Left cardiac atrium (tissue), 4 donors: ENCODE measurements at regions not wholly inside any gene's neighbourhood (a gene's known extent, or its start where the extent isn't known, plus 50 kb on each side); places are given as distances from the start of the nearest gene placed in this dataset.
A peak's percentile ranks its signal among the peaks of the same experiment; 100 is the strongest.
"Not testable (repeated sequence)": the region's sequence is repeated elsewhere in the genome, so short reads cannot be mapped to it uniquely, and the experiment has no call there.

Source experiments
- ATAC-seq, 2 donors: fragments of 200-7000 bp; cut with Tn5 transposase; one replicate each; pipeline ENCODE4 v1.9.1; 2020; ENCODE audit warnings: mild to moderate bottlenecking in 2 of 2, moderate library complexity in 2 of 2
- DNase-seq: peaks from one replicate; pipeline ENCODE4 v3.0.0-alpha.2; 2020
- intact Hi-C, 2 donors: fragments of 100-400 bp; cut with DNase I; formaldehyde crosslinking; loops; one replicate each; pipeline versions ENCODE4 v1.14.1 to v1.15.1; 2022 to 2023
- donor health status: DM: no; HTN: yes; CAD: no.
- donor health status: DM: no; HTN: yes; CAD: no; lungs with severe emphysema.
- donor health status: DM: yes; HTN: yes; CAD: no.
- donor health status: Dilated cardiomyopathy.

- no peak for ATAC-seq
- intact Hi-C loops, result no loop called here
Measured at GRCh38 chr11:109654091-109654490, 232.1 kb downstream of the C11orf87 start.

DNA sequence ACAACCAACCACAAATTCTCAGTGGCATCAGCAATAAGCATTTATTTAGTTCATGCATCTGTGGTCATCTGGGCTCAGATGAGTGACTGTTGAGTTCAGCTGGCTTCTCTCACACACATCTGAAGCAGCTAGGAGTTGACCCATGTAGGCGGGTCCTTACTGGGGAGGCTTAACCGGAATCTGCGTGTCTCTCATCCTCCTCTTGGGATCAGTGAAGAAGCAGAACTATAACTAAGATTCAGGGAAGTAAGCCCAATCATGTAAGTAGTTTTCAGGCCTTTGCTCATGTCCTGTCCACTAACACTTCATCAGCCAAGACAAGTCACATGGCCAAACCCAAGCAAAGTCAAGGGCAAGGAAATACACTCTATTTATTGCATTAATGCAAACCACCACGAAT, 236.2 kb downstream of the C11orf87 start:
- ATAC-seq (peak in 1 of 2 donors; percentile 22), DNase-seq (no peak)
- intact Hi-C loops, result no loop called here

More at GRCh38 chr11:109654091-109654490, 232.1 kb downstream of the C11orf87 start:
- DNase-seq, result no peak

DNA sequence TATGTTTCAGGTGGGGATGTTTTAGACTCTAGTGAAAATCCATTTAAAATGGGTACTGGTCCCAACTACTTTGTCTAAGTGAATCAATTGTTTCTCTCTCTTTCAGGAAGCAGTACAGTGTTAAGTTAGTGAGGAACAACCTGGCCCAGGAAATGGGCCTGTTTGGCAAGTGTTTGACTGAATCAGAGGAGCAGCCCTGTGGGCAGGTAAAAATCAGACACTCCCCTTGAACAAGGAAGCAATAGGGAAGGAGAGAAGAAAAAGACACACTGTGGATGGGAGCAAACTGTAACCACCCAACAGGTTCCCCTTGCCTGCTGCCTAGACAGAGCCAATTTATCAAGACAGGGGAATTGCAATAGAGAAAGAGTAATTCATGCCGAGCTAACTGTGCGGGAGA, 245.7 kb downstream of the C11orf87 start:
- intact Hi-C loops, result no loop called here
- DNase-seq, result no peak
- ATAC-seq, result no peak

DNA sequence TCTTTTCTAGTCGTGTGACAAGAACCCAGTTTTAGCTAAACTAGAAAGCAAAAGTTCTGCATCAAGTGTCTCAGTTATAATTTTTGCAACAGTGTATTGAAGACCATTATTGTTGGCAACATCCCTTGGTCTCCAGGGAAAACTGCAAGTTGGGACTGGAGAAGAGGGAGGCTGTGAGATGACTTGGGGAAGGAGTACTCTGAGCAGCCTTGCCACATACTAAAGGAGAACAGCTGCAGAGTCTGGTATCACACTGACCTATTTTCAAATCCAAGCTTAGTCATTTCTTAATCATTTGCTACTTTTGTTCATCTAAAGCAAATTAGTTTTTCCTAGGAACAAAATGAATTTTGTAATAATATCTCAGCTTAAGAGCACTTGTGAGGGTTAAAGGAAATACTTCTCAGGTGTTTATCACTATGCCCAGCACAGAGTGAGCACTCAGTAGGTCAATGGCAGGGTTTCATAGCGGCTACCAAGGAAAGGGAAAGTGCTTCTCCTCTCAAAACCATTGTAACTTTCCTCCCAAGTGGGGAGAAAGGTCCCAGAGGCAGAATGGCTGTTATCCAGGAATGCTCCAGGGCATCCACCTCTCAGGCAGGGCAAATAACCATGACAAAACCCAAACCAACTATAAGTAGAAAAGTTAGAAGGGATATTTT, 247.1 kb downstream of the C11orf87 start:
- intact Hi-C loops, result no loop called here
- DNase-seq, result no peak
- ATAC-seq, result peak; percentile 61 to 97

GRCh38 chr11:109677231-109677630, 255.2 kb downstream of the C11orf87 start:
- intact Hi-C loops, result no loop called here
- no peak for DNase-seq
- ATAC-seq, result no peak

GRCh38 chr11:109677876-109678275, 255.9 kb downstream of the C11orf87 start:
- intact Hi-C loops, result no loop called here
- ATAC-seq (no peak), DNase-seq (no peak)

GRCh38 chr11:109680127-109680526, 258.1 kb downstream of the C11orf87 start:
- DNase-seq (no peak), ATAC-seq (peak in 1 of 2 donors; percentile 49)
- intact Hi-C loops, result no loop called here

DNA sequence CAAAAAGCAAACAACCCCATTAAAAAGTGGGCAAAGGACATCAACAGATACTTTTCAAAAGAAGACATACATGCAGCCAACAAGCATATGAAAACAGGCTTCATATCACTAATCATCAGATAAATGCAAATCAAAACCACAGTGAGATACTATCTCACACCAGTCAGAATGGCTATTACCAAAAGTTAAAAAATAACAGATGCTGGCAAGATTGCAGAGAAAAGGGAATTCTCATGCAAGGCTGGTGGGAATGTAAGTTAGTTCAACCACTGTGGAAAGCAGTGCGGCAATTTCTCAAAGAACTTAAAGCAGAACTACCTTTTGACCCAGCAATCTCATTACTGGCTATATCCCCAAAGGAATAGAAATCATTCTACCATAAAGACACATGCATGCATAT, 260.8 kb downstream of the C11orf87 start:
- intact Hi-C loops, ATAC-seq, DNase-seq: not testable (repeated sequence)

- intact Hi-C loops, result loop anchor here in 1 of 2 donors (10.0 kb wide), 1 partner anchor 991 kb away; no protein-coding TSS in a partner anchor
- no peak for DNase-seq
- ATAC-seq, result peak in 1 of 2 donors; percentile 22
Measured at GRCh38 chr11:109695696-109696095, 273.7 kb downstream of the C11orf87 start.

- intact Hi-C loops, result loop anchor here in 1 of 2 donors (10.0 kb wide), 1 partner anchor 992 kb away; no protein-coding TSS in a partner anchor
- ATAC-seq (peak in 1 of 2 donors; percentile 30), DNase-seq (no peak)
Measured at GRCh38 chr11:109696191-109696897, 274.4 kb downstream of the C11orf87 start.

DNA sequence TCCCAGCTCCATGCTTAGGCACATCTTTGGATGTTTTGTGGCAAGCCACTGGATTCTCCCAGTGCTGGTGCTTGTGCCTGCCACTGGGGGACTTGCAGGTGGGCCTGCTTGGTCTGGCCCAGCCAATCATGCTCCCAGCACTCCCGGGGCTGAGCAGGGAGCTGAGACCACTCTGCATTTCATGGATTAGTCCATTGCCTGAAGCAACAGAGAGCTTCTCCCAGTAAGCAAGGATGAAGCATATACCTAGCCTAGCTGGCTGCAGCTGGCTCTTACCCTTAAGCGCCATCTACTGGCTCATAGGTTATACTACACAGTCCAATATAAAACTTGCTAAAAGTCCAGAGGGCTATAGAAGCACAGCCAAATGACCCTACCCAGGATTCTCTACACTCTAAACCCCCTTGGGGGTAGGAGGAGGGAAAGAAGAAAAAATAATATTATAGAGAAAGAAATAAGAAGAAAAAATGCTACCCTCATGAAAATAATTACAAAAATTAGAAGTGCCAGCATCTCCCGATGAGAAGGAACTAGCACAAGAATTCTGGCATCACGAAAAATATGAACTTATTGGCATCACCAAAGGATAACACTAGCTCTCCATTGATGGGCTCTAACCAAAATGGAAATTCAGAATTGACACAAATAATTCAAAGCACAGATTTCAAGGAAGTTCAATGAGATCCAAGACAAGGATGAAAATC, 275.3 kb downstream of the C11orf87 start:
- ATAC-seq (peak; percentile 27 to 51), DNase-seq (no peak)
- intact Hi-C loops, result loop anchor here in 1 of 2 donors (10.0 kb wide), 1 partner anchor 992 kb away; no protein-coding TSS in a partner anchor

- ATAC-seq (no peak), DNase-seq (no peak)
- intact Hi-C loops, result loop anchor here in 1 of 2 donors (10.0 kb wide), 1 partner anchor 993 kb away; no protein-coding TSS in a partner anchor
Measured at GRCh38 chr11:109698237-109698636, 276.2 kb downstream of the C11orf87 start.

DNA sequence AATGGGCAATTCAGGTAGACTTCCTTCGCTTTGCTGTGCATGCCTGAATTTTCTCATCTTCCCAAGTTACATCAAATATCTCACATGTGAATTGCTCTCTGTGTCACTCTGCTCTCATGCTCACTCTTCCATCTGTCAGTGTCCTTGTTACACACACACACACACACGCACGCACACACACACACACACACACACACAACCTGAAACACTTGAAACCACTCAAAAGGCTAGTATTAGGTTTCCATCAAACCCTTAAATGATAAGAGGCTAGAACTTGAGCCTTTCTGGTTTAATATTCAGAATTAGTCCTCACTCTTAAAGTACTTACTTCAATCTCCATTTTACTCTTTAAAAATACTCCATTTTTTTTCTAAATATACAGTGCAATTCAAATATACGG, 282.4 kb downstream of the C11orf87 start:
- no peak for ATAC-seq
- DNase-seq, result no peak
- intact Hi-C loops, result no loop called here

DNA sequence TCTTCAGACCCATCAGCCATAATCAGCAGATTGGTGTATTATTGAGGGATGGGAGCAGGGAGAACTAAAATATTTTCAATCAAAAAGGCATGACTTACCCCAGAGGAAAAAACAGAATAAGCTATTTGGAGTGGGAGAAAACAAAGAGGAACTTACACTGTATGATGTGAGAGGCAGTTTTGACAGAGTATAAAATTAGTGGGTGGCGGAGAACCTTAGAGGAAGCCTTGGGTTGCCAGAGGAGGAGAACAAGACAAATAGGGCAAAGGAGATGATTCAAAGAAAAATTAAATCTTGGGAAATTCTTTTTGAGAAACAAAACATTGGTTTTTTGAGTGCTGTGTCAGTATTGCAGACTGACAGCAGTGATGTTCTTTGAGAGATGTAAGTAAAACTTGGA, 285.0 kb downstream of the C11orf87 start:
- ATAC-seq (peak in 1 of 2 donors; percentile 41), DNase-seq (no peak)
- intact Hi-C loops, result no loop called here

- DNase-seq, result no peak
- intact Hi-C loops, result no loop called here
- ATAC-seq, result peak in 1 of 2 donors; percentile 41
Measured at GRCh38 chr11:109707411-109707810, 285.4 kb downstream of the C11orf87 start.

DNA sequence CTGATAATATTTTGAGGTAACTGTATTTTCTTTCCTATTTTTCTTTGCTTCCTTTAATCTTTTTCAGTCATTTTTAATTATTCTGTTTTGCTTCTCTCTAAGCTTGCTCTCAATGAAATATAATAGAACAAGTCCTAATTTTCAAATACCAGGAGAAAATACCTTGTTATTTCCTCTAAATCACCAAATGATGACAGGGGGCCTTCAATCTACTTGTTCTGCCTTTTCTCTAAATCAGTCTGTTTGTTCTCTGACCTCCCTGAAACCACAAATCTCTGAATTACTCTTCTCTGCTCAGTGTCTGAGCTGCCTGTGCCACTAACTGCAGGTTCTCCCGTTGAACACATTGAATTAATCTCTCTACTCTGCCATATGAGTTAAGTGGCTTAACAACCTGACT, 286.2 kb downstream of the C11orf87 start:
- intact Hi-C loops, result no loop called here
- no peak for ATAC-seq
- no peak for DNase-seq

GRCh38 chr11:109714444-109714843, 292.5 kb downstream of the C11orf87 start:
- intact Hi-C loops, ATAC-seq, DNase-seq: not testable (repeated sequence)

DNA sequence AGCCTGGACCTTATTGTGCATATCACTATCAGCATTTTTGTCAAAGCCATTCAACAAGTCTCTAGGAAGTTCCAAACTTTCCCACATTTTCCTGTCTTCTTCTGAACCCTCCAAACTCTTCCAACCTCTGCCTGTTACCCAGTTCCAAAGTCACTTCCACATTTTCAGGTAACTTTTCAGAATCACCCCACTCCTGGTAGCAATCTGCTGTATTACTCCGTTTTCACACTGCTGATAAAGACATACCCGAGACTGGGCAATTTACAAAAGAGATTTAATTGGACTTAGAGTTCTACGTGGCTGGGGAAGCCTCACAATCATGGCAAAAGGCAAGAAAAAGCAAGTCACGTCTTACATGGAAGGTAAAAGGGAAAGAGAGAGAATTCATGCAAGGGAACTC, 293.4 kb downstream of the C11orf87 start:
- ATAC-seq, intact Hi-C loops, DNase-seq: not testable (repeated sequence)

GRCh38 chr11:109726061-109726460, 304.1 kb downstream of the C11orf87 start:
- intact Hi-C loops, result no loop called here
- no peak for DNase-seq
- ATAC-seq, result no peak

DNA sequence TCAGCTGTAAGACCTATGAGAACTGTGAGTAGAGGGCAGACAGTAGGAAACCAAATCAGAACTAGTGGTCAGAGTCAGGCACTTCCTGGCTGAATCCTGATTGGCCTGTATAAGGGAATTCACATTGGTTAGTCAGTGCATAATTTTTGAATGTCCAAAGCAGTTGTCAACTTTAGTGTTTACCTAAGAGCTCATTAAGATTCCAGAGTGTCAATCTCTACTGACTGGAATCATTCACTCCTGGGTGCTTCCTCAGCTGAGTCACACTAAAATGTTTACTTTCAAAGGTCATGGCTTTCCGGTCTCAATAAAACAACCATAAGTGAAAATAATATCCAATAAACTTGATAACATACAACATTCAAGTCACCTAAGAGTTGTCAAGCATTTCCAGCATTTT, 306.1 kb downstream of the C11orf87 start:
- DNase-seq, result no peak
- intact Hi-C loops, result no loop called here
- no peak for ATAC-seq
